CD8-positive, alpha-beta memory T cell (primary cell): ENCODE measurements at regions not wholly inside any gene's neighbourhood (a gene's known extent, or its start where the extent isn't known, plus 50 kb on each side); places are given as distances from the start of the nearest gene placed in this dataset.
"Not testable (repeated sequence)": the region's sequence is repeated elsewhere in the genome, so short reads cannot be mapped to it uniquely, and the experiment has no call there.

Experiments used
- CTCF ChIA-PET: fragments of 350-600 bp; sonication (Branson Sonifier 250); formaldehyde crosslinking; loops from one replicate; lab custom pipeline; 2021; ENCODE audit warnings: antibody characterized with exemption; lab: Charles Lee
- POLR2A ChIA-PET: fragments of 350-600 bp; sonication (Branson Sonifier 250); formaldehyde crosslinking; loops from one replicate; lab custom pipeline; 2021; ENCODE audit warnings: antibody characterized with exemption; lab: Charles Lee
- DNase-seq, 5 donors: peaks; one replicate each; pipeline versions ENCODE4 v3.0.0 to v3.0.0-alpha.2; 2020 to 2022; ENCODE audit warnings: mixed read lengths in 1 of 5
- H3K27ac ChIP-seq: one replicate; pipeline ENCODE4 v1.7.0; 2013; ENCODE audit warnings: low read depth, mild to moderate bottlenecking, low read length, moderate library complexity
- H3K27me3 ChIP-seq: 2 replicates; pipeline ENCODE4 v1.7.0; 2013; ENCODE audit warnings: low read length, mild to moderate bottlenecking; ENCODE audit not compliant: insufficient read depth, poor library complexity, severe bottlenecking
- H3K36me3 ChIP-seq: 2 replicates; pipeline ENCODE4 v1.7.0; 2013; ENCODE audit warnings: mild to moderate bottlenecking, low read length, moderate library complexity; ENCODE audit not compliant: insufficient read depth
- H3K4me1 ChIP-seq: 2 replicates; pipeline ENCODE4 v1.7.0; 2013; ENCODE audit warnings: mild to moderate bottlenecking, low read length, moderate library complexity; ENCODE audit not compliant: insufficient read depth
- H3K4me3 ChIP-seq: 2 replicates; pipeline ENCODE4 v1.7.0; 2013; ENCODE audit warnings: mild to moderate bottlenecking, low read length
- H3K9me3 ChIP-seq: 2 replicates; pipeline ENCODE4 v1.7.0; 2013; ENCODE audit warnings: mild to moderate bottlenecking, low read length
- H3K27ac Mint-ChIP-seq, 8 donors: one replicate each; pipeline ENCODE4 v1.8.0; 2020 to 2021; ENCODE audit warnings: mixed read lengths in 8 of 8, mild to moderate bottlenecking in 6 of 8, inconsistent platforms in 3 of 8, moderate library complexity in 3 of 8
- H3K27me3 Mint-ChIP-seq, 2 donors: one replicate each; pipeline ENCODE4 v1.8.0; 2020 to 2021; ENCODE audit warnings: mixed read lengths in 2 of 2, mild to moderate bottlenecking in 1 of 2, moderate library complexity in 1 of 2
- H3K36me3 Mint-ChIP-seq, 3 donors: one replicate each; pipeline ENCODE4 v1.8.0; 2020 to 2021; ENCODE audit warnings: mixed read lengths in 3 of 3, inconsistent platforms in 1 of 3, mild to moderate bottlenecking in 1 of 3
- H3K4me1 Mint-ChIP-seq, 3 donors: one replicate each; pipeline ENCODE4 v1.8.0; 2020 to 2021; ENCODE audit warnings: mixed read lengths in 3 of 3, inconsistent platforms in 1 of 3, mild to moderate bottlenecking in 1 of 3
- H3K4me3 Mint-ChIP-seq, 7 donors: one replicate each; pipeline ENCODE4 v1.8.0; 2020 to 2021; ENCODE audit warnings: mixed read lengths in 7 of 7, mild to moderate bottlenecking in 6 of 7, moderate library complexity in 4 of 7, inconsistent platforms in 2 of 7
- H3K9me3 Mint-ChIP-seq, 5 donors: one replicate each; pipeline ENCODE4 v1.8.0; 2020 to 2022; ENCODE audit warnings: mixed read lengths in 5 of 5, mild to moderate bottlenecking in 3 of 5, moderate library complexity in 2 of 5, inconsistent platforms in 1 of 5

- H3K4me3 Mint-ChIP-seq, H3K27me3 Mint-ChIP-seq, H3K4me1 Mint-ChIP-seq, POLR2A ChIA-PET, H3K9me3 ChIP-seq, H3K36me3 Mint-ChIP-seq, H3K9me3 Mint-ChIP-seq, H3K4me1 ChIP-seq, H3K27ac Mint-ChIP-seq, H3K36me3 ChIP-seq, CTCF ChIA-PET, DNase-seq, H3K4me3 ChIP-seq, H3K27ac ChIP-seq, H3K27me3 ChIP-seq: not testable (repeated sequence)
Measured at GRCh38 chr15:21013308-21013707, 147.2 kb upstream of the POTEB2 start.

GRCh38 chr15:21009651-21010050, 143.5 kb upstream of the POTEB2 start:
- H3K36me3 ChIP-seq, CTCF ChIA-PET, H3K4me1 ChIP-seq, H3K27me3 ChIP-seq, H3K4me3 Mint-ChIP-seq, H3K4me3 ChIP-seq, H3K9me3 Mint-ChIP-seq, DNase-seq, H3K27ac Mint-ChIP-seq, POLR2A ChIA-PET, H3K27ac ChIP-seq, H3K9me3 ChIP-seq, H3K4me1 Mint-ChIP-seq, H3K27me3 Mint-ChIP-seq, H3K36me3 Mint-ChIP-seq: not testable (repeated sequence)

- H3K9me3 ChIP-seq, H3K27me3 ChIP-seq, DNase-seq, H3K9me3 Mint-ChIP-seq, H3K27ac ChIP-seq, H3K27ac Mint-ChIP-seq, CTCF ChIA-PET, H3K4me1 Mint-ChIP-seq, H3K4me3 ChIP-seq, H3K36me3 ChIP-seq, H3K4me1 ChIP-seq, H3K36me3 Mint-ChIP-seq, H3K27me3 Mint-ChIP-seq, H3K4me3 Mint-ChIP-seq, POLR2A ChIA-PET: not testable (repeated sequence)
Measured at GRCh38 chr15:21003459-21003858, 137.3 kb upstream of the POTEB2 start.

GRCh38 chr15:21001950-21002349, 135.8 kb upstream of the POTEB2 start:
- H3K36me3 ChIP-seq, H3K4me3 Mint-ChIP-seq, H3K27me3 Mint-ChIP-seq, DNase-seq, POLR2A ChIA-PET, H3K4me1 ChIP-seq, H3K4me3 ChIP-seq, H3K27ac Mint-ChIP-seq, H3K9me3 ChIP-seq, H3K36me3 Mint-ChIP-seq, H3K9me3 Mint-ChIP-seq, H3K27ac ChIP-seq, CTCF ChIA-PET, H3K27me3 ChIP-seq, H3K4me1 Mint-ChIP-seq: not testable (repeated sequence)

- DNase-seq, H3K36me3 ChIP-seq, H3K4me1 ChIP-seq, H3K4me3 ChIP-seq, H3K27me3 ChIP-seq, H3K9me3 ChIP-seq, H3K9me3 Mint-ChIP-seq, POLR2A ChIA-PET, H3K27ac ChIP-seq, H3K27me3 Mint-ChIP-seq, CTCF ChIA-PET, H3K4me1 Mint-ChIP-seq, H3K4me3 Mint-ChIP-seq, H3K36me3 Mint-ChIP-seq, H3K27ac Mint-ChIP-seq: not testable (repeated sequence)
Measured at GRCh38 chr15:20991691-20992090, 125.6 kb upstream of the POTEB2 start.

- POLR2A ChIA-PET, H3K36me3 Mint-ChIP-seq, H3K27me3 Mint-ChIP-seq: not testable (repeated sequence)
Measured at GRCh38 chr15:20991253-20991652, 125.1 kb upstream of the POTEB2 start.

GRCh38 chr15:20986775-20987174, 120.7 kb upstream of the POTEB2 start:
- H3K4me1 ChIP-seq, H3K9me3 Mint-ChIP-seq, H3K36me3 Mint-ChIP-seq, POLR2A ChIA-PET, H3K4me1 Mint-ChIP-seq, CTCF ChIA-PET, H3K27ac Mint-ChIP-seq, H3K27me3 ChIP-seq, H3K4me3 ChIP-seq, H3K36me3 ChIP-seq, H3K27ac ChIP-seq, H3K4me3 Mint-ChIP-seq, H3K9me3 ChIP-seq, H3K27me3 Mint-ChIP-seq, DNase-seq: not testable (repeated sequence)

More at GRCh38 chr15:20991253-20991652, 125.1 kb upstream of the POTEB2 start:
- H3K4me1 ChIP-seq, H3K27me3 ChIP-seq, H3K4me3 Mint-ChIP-seq, H3K4me1 Mint-ChIP-seq, H3K9me3 ChIP-seq, DNase-seq, H3K4me3 ChIP-seq, H3K36me3 ChIP-seq, H3K9me3 Mint-ChIP-seq, H3K27ac Mint-ChIP-seq, H3K27ac ChIP-seq, CTCF ChIA-PET: not testable (repeated sequence)

- DNase-seq, H3K27me3 Mint-ChIP-seq, H3K36me3 Mint-ChIP-seq, POLR2A ChIA-PET, CTCF ChIA-PET, H3K9me3 ChIP-seq, H3K27ac Mint-ChIP-seq, H3K27ac ChIP-seq, H3K9me3 Mint-ChIP-seq, H3K4me3 Mint-ChIP-seq, H3K36me3 ChIP-seq, H3K4me3 ChIP-seq, H3K4me1 ChIP-seq, H3K27me3 ChIP-seq, H3K4me1 Mint-ChIP-seq: not testable (repeated sequence)
Measured at GRCh38 chr15:20978057-20978456, 111.9 kb upstream of the POTEB2 start.

GRCh38 chr15:20972762-20973161, 106.6 kb upstream of the POTEB2 start:
- H3K4me3 Mint-ChIP-seq, H3K36me3 ChIP-seq, H3K27ac Mint-ChIP-seq, H3K4me3 ChIP-seq, H3K9me3 ChIP-seq, H3K9me3 Mint-ChIP-seq, H3K36me3 Mint-ChIP-seq, H3K27ac ChIP-seq, POLR2A ChIA-PET, DNase-seq, CTCF ChIA-PET, H3K4me1 ChIP-seq, H3K27me3 ChIP-seq, H3K4me1 Mint-ChIP-seq, H3K27me3 Mint-ChIP-seq: not testable (repeated sequence)
